ENCODE measurements at regions not wholly inside any gene's neighbourhood (a gene's known extent, or its start where the extent isn't known, plus 50 kb on each side); places are given as distances from the start of the nearest gene placed in this dataset.
A peak's percentile ranks its signal among the peaks of the same experiment; 100 is the strongest.

GRCh38 chr22:27136596-27136995, 479.2 kb downstream of the MIAT start:
- DNase-seq, result no peak

GRCh38 chr22:27137871-27138337, 480.5 kb downstream of the MIAT start:
- peak in 6 of 58 donors; percentile 4 to 22 (median 11) for DNase-seq

- DNase-seq, result no peak
These were observed 481.1 kb downstream of the MIAT start for GRCh38 chr22:27138471-27138870.

- DNase-seq, result peak in 1 of 58 donors; percentile 34
These were observed 482.6 kb downstream of the MIAT start for GRCh38 chr22:27139935-27140511.

- DNase-seq, result no peak
These were observed 484.9 kb downstream of the MIAT start for GRCh38 chr22:27142286-27142685.

GRCh38 chr22:27144321-27144720, 486.9 kb downstream of the MIAT start:
- DNase-seq, result no peak

DNA sequence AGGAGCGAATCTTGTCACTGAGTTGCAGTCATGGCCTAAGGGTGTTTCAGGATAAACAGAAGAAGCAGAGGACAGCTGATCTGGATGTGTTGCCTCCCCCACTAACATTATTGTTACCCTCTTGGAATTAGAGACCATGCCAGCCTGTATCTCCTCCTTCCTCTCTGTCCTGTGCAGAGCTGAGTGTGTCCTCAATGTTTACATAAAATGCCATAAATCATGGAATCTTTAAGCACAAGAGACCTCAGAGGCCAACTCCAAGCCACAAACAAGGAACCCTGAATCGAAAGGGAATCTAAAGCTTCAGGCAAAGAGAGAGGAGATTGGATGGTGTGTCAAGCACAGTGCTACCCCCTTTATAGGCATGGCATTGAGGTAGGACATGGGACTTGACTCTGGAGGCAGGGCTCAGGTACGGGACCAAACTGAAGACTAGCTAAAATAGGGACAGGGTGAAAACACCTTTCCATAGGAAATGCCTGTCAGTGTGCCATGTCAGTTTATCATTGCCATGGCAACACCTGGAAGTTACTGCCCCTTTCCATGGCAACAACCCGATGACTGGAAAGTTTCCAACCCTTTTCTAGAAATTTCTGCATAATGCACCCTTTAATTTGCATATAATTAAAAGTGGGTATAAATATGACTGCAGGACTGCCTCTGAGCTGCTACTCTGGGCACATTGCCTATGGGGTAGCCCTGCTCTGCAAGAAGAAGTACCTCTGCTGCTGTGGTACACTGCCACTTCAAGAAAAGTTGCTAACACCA, 489.7 kb downstream of the MIAT start:
- DNase-seq, result no peak

- no peak for DNase-seq
These were observed 490.7 kb downstream of the MIAT start for GRCh38 chr22:27148055-27148454.

DNA sequence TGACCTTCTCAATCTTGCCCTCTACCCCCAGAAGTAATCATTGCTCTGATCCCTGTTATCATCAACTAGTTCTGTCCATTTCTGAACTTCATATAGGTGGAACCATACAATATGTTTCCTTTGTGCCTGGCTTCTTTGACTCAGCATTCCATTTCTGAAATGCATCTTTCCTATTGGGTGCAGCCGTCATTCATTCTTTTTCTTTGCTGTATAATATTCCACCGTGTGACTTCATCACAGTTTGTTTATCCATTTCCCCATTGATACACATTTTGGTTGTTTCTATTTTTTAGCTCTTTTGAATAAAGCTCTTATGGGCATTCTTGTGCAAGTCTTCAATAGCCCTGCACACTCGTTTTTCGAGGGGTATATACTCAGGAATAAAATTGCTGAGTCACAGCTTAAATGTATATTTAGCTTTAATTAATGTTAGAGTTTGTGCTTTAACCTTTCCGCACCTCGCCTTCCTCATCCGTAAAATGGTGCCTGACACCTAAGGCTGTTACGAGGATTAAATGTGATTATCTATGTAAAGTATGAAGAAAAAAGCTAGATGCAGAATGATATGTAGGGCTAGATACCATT, 491.6 kb downstream of the MIAT start:
- no peak for DNase-seq

DNA sequence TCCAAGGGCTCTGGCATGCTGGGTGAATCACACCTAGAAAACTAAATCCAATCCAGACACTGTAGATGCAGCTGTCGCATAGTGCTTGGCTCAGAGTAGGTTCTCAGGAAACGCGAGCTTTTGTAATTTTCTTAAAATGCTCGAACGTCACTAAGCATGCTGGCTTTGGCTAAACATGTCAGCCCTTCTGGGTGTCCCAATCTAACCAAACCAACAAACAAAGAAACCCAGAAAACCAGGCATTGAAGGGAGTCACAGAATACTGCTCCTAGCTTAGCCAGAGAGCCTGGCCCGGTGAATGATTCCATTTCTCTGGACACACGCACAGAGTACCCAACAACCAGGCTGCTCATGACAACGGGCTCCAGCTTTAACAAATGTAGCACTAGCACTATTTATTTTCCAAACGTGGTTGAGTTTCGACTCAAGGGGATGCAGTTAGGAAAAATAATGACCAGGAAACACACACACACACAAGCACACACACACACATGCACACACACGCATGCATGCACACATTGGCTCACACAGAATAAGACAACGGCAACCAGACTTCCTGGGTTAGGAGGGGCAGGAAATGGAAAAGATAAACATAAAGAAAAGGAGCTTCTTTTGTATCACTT, 492.6 kb downstream of the MIAT start:
- DNase-seq, result no peak

DNA sequence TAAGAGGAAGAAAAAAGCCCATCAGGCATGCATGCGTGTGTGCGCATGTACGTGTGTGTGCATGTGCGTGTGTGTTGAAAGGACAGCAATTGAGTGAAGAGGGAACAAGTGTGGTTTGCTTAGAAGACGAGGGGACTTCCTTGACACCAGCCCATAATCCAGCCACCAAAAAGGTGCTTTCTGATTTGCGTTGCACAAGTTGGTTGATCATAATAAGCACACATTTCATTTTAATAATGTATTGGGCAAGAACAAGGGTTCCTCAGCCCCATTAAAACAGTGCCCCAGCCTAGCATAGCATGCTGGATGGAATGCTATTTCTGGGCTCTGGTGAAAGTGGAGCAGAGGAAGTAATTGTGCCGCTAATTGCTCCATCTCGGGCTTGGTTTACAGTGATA, 493.2 kb downstream of the MIAT start:
- no peak for DNase-seq

- no peak for DNase-seq
These were observed 494.0 kb downstream of the MIAT start for GRCh38 chr22:27151407-27151806.

GRCh38 chr22:27152033-27152432, 494.6 kb downstream of the MIAT start:
- no peak for DNase-seq

GRCh38 chr22:27152883-27153282, 495.5 kb downstream of the MIAT start:
- no peak for DNase-seq

DNA sequence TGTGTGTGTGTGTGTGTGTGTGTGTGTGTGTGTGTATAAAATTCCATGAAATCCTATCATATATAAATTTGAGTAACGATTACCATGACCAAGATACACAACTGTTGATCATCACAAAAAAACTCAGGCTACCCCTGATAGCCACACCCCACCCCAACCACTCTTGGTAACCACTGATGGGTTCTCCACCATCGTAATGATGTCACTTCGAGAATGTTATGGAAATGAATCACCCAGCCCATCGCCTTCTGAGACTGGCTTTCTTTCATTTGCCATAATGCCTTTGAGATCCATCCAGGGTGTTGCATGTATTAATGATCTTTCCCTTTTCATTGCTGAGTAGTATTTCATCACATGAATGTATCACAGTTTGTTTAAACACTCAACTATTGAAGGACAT, 496.0 kb downstream of the MIAT start:
- no peak for DNase-seq

DNA sequence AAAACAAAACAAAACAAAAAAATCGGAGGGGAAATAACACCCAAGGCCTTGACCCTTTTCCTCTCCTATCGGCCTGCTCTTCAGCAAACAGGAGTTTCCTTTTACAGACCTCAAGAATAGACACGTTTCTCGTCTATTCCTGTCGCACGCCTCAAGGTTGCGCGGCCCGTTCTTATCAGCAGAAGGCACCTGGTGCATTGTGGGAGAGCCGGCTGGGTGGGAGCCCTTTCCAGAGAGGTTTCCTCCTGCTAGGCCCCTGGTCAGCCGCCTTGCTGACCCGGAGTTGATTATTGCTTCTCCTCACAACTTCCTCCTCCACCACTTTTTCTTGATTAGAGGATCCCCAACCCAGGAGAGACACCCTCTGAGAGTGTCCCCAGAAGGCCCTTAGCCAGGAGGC, 497.3 kb downstream of the MIAT start:
- no peak for DNase-seq

GRCh38 chr22:27156821-27157489, 499.6 kb downstream of the MIAT start:
- DNase-seq, result no peak

- no peak for DNase-seq
These were observed 500.4 kb downstream of the MIAT start for GRCh38 chr22:27157666-27158370.

- DNase-seq, result no peak
These were observed 501.6 kb downstream of the MIAT start for GRCh38 chr22:27159016-27159415.

- DNase-seq, result no peak
These were observed 502.4 kb downstream of the MIAT start for GRCh38 chr22:27159716-27160295.
